Mesenchymal stem cell (in vitro differentiated cells and primary cell): ENCODE measurements at regions not wholly inside any gene's neighbourhood (a gene's known extent, or its start where the extent isn't known, plus 50 kb on each side); places are given as distances from the start of the nearest gene placed in this dataset.

Source experiments
- DNase-seq: peaks from one replicate; pipeline ENCODE4 v3.0.0-alpha.2; 2013
- H2AFZ ChIP-seq: one replicate; pipeline ENCODE4 v1.6.1; 2013; ENCODE audit warnings: low read depth, mild to moderate bottlenecking, control low read depth, inconsistent platforms, low read length, moderate library complexity
- H2AK5ac ChIP-seq: 2 replicates; pipeline ENCODE4 v1.6.1; 2013; ENCODE audit warnings: low read length, moderate library complexity, mild to moderate bottlenecking, inconsistent platforms; ENCODE audit not compliant: severe bottlenecking
- H2BK120ac ChIP-seq: one replicate; pipeline ENCODE4 v1.6.1; 2013; ENCODE audit warnings: low read depth, mild to moderate bottlenecking, inconsistent platforms, low read length, moderate library complexity
- H2BK12ac ChIP-seq, 2 experiments: one replicate each; pipeline ENCODE4 v1.6.1; 2013; ENCODE audit warnings: inconsistent platforms in 2 of 2, low read length in 2 of 2, mild to moderate bottlenecking in 2 of 2, moderate library complexity in 2 of 2, control low read depth in 1 of 2
- H2BK15ac ChIP-seq: one replicate; pipeline ENCODE4 v1.6.1; 2013; ENCODE audit warnings: mild to moderate bottlenecking, low read depth, inconsistent platforms; ENCODE audit not compliant: poor library complexity, severe bottlenecking
- H2BK5ac ChIP-seq: 2 replicates; pipeline ENCODE4 v1.6.1; 2013; ENCODE audit warnings: low read depth, mild to moderate bottlenecking, low read length, control low read depth, inconsistent platforms; ENCODE audit not compliant: poor library complexity, severe bottlenecking
- H3K14ac ChIP-seq, 2 experiments: one replicate each; pipeline ENCODE4 v1.6.1; 2013; ENCODE audit warnings: inconsistent platforms in 2 of 2, low read length in 2 of 2, control low read depth in 1 of 2, mild to moderate bottlenecking in 1 of 2, moderate library complexity in 1 of 2
- H3K18ac ChIP-seq, 2 experiments: one replicate each; pipeline ENCODE4 v1.6.1; 2013; ENCODE audit warnings: inconsistent platforms in 2 of 2, low read length in 2 of 2, control low read depth in 1 of 2, low read depth in 1 of 2, mild to moderate bottlenecking in 1 of 2
- H3K23ac ChIP-seq, 2 experiments: one replicate each; pipeline ENCODE4 v1.6.1; 2013; ENCODE audit warnings: inconsistent platforms in 2 of 2, low read length in 2 of 2, mild to moderate bottlenecking in 2 of 2, moderate library complexity in 2 of 2, control low read depth in 1 of 2
- H3K27ac ChIP-seq: 2 replicates; pipeline ENCODE4 v1.5.1; 2013; ENCODE audit warnings: mild to moderate bottlenecking, moderate library complexity, low read length, control low read depth, inconsistent platforms; ENCODE audit not compliant: poor library complexity, severe bottlenecking
- H3K27me3 ChIP-seq, 2 experiments: 2 replicates each; pipeline versions ENCODE4 v1.6.1 to v1.7.0; 2013; ENCODE audit warnings: low read length in 2 of 2, mild to moderate bottlenecking in 2 of 2, moderate library complexity in 2 of 2, control low read depth in 1 of 2, inconsistent platforms in 1 of 2; ENCODE audit not compliant: control insufficient read depth in 1 of 2, insufficient read depth in 1 of 2
- H3K36me3 ChIP-seq, 2 experiments: 2 replicates each; pipeline versions ENCODE4 v1.6.1 to v1.7.0; 2013; ENCODE audit warnings: low read length in 2 of 2, control low read depth in 1 of 2, inconsistent platforms in 1 of 2, low read depth in 1 of 2, mild to moderate bottlenecking in 1 of 2; ENCODE audit not compliant: insufficient read depth in 2 of 2, control insufficient read depth in 1 of 2
- H3K4ac ChIP-seq, 2 experiments: one replicate each; pipeline ENCODE4 v1.6.1; 2013; ENCODE audit warnings: inconsistent platforms in 2 of 2, low read length in 2 of 2, mild to moderate bottlenecking in 2 of 2, moderate library complexity in 2 of 2, control low read depth in 1 of 2, low read depth in 1 of 2
- H3K4me1 ChIP-seq: 2 replicates; pipeline ENCODE4 v1.6.1; 2013; ENCODE audit warnings: low read depth, low read length, control low read depth; ENCODE audit not compliant: control insufficient read depth, insufficient read depth
- H3K4me2 ChIP-seq: 2 replicates; pipeline ENCODE4 v1.6.1; 2013; ENCODE audit warnings: low read length, mild to moderate bottlenecking, inconsistent platforms; ENCODE audit not compliant: poor library complexity, severe bottlenecking
- H3K4me3 ChIP-seq, 2 experiments: 2 replicates each; pipeline versions ENCODE4 v1.5.1 to v1.7.0; 2013; ENCODE audit warnings: low read length in 2 of 2, mild to moderate bottlenecking in 2 of 2, control low read depth in 1 of 2, low read depth in 1 of 2; ENCODE audit not compliant: insufficient read depth in 1 of 2
- H3K79me1 ChIP-seq: replicated peaks from 2 replicates; pipeline ENCODE4 v1.6.1; 2013; ENCODE audit warnings: mild to moderate bottlenecking, control low read depth, low read length, inconsistent platforms; ENCODE audit not compliant: poor library complexity, severe bottlenecking
- H3K9ac ChIP-seq: 2 replicates; pipeline ENCODE4 v1.7.0; 2013; ENCODE audit warnings: mild to moderate bottlenecking, low read length, moderate library complexity
- H3K9me3 ChIP-seq: 2 replicates; pipeline ENCODE4 v1.7.0; 2013; ENCODE audit warnings: mild to moderate bottlenecking, low read length; ENCODE audit not compliant: control insufficient read depth
- H4K8ac ChIP-seq: one replicate; pipeline ENCODE4 v1.6.1; 2013; ENCODE audit warnings: inconsistent platforms, mild to moderate bottlenecking, low read length, moderate library complexity
- H4K91ac ChIP-seq: one replicate; pipeline ENCODE4 v1.6.1; 2013; ENCODE audit warnings: mild to moderate bottlenecking, low read length, inconsistent platforms
- WGBS: methylation state at CpG from one replicate; pipeline ENCODE4 v1.1.7; 2013; ENCODE audit warnings: mixed read lengths; 5-methylcytosine and 5-hydroxymethylcytosine counted together

DNA sequence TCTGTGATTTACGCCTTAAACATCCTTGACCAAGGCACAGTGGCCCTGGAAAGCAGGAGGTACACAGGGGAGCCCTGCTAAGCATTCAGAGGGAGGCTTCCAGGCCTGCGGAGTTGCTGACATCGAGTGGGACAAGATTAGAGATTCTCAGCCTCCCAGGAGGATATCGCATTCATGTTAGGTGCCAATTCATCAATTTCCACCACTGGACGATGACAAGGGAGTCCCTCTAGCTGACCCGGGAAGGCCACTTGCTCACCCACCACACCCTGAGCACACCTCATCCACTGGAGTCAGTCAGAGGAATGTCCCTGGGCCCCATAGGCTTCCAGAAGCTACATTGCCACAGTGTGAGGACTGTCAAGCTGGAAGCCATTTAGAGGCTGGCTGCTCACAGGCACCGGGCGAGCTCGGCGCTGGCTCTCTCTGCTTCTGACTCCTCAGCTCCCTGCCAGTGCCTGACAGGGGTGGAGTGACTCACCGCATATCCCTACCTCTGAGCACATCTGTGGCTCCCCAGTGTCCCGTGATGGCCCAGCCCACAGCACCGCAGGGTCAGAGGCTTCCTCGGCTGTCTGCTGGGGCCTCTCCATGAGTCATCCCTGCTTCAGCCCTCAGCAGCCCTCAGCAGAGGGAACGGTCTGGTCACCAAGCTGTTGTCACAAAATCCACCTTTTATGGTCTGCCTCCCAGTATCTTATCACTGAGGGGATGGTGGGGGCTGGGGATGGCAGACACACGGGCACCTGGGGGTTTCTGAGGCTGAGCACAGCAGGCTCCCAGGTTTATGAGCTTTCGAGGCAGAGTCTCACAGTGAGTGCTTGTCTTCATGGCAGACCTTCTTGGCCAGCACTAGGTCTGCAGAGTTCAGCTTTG lies 117.5 kb downstream of the ZNF608 start:
- Histone ChIP-seq H3K18ac (peak overlapping the region; percentile 96 to 99), H3K23ac (peak overlapping the region in 1 of 2 experiments; percentile 75), H3K14ac (peak overlapping the region in 1 of 2 experiments; percentile 19), H4K8ac (peak overlapping the region; percentile 54), H2BK12ac (peak overlapping the region; percentile 94 to 98), H4K91ac (peak overlapping the region; percentile 99), H3K4me3 (peak overlapping the region in 1 of 2 experiments; percentile 38), H2BK5ac (peak overlapping the region; percentile 68), H3K9ac (peak overlapping the region; percentile 62), H2AK5ac (peak overlapping the region; percentile 86), H3K27me3 (no peaks in the 10 kb centered on the region), H3K9me3 (no peaks in the 10 kb centered on the region), H3K79me1 (no peaks in the 10 kb centered on the region), H2BK120ac (peak overlapping the region; percentile 65), H2AFZ (no peak overlapping the region), H3K4me1 (peaks cover 22% of the 10 kb centered on the region), H2BK15ac (peak overlapping the region; percentile 77), H3K4me2 (no peak overlapping the region), H3K36me3 (peaks cover 0 to 3% of the 10 kb centered on the region in 2 experiments), H3K4ac (peak overlapping the region; percentile 92 to 93), H3K27ac (peak overlapping the region; percentile 90)
- DNase-seq = peak; percentile 99
- 10% methylated on average over 17 of the region's 17 CpGs for WGBS

DNA sequence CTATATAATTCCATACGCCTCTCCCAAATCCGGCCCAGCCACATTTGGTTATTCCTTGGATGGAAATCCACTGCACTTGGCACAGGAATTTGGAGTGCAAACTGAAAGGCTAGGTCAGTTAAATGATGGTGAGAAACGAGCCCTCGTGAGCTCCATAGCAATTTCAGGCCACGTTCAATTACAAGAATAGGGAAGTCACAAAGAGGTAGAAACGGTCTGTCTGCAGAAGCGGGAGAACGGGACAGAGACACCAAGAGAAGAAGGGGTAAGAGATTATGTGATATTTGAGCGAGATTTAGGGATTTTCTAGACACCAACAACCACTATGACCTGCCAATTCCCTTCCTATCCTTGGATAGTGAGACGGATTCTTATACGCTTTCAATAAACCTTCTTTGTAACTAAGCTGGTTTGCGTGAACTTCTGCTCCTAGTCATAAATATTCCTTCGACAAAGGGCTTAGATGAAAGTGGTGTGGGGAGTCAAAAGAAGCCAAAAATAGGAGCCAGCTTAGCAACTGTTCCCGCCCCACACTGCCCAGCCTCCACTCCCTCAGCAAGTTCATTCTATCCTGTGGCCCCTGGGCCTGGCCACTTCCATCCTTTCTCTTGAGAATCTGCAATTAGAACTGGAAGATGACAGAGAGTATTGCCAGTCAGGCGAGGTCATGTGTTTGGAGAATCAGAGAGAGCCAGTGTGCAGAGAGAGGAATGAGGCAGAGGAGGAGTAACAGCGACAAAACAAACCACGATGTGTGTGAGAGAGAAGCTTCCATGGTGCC lies 118.4 kb downstream of the ZNF608 start:
- no peaks in the 10 kb centered on the region for H3K9me3 ChIP-seq
- peaks cover 23% of the 10 kb centered on the region for H3K4me1 ChIP-seq
- no peaks in the 10 kb centered on the region for H3K27me3 ChIP-seq
- WGBS = 66% methylated on average over 14 of the region's 17 CpGs
- H3K4me3 ChIP-seq = peak overlapping the region in 1 of 2 experiments; percentile 38
- peak overlapping the region; percentile 54 for H4K8ac ChIP-seq
- H3K4ac ChIP-seq = peak overlapping the region; percentile 92 to 93
- peak overlapping the region; percentile 94 to 98 for H2BK12ac ChIP-seq
- H4K91ac ChIP-seq = peak overlapping the region; percentile 99
- H3K23ac ChIP-seq = no peak overlapping the region
- H3K18ac ChIP-seq = peak overlapping the region; percentile 96 to 99
- H3K36me3 ChIP-seq = no peaks in the 10 kb centered on the region
- no peak overlapping the region for H2BK15ac ChIP-seq
- H3K4me2 ChIP-seq = no peak overlapping the region
- peak; percentile 55 for DNase-seq
- H3K27ac ChIP-seq = peak overlapping the region; percentile 90
- H2BK5ac ChIP-seq = peak overlapping the region; percentile 68
- no peaks in the 10 kb centered on the region for H3K79me1 ChIP-seq
- H2AFZ ChIP-seq = no peak overlapping the region
- no peak overlapping the region for H2BK120ac ChIP-seq
- peak overlapping the region; percentile 62 for H3K9ac ChIP-seq
- H3K14ac ChIP-seq = peak overlapping the region in 1 of 2 experiments; percentile 19
- H2AK5ac ChIP-seq = peak overlapping the region; percentile 86

DNA sequence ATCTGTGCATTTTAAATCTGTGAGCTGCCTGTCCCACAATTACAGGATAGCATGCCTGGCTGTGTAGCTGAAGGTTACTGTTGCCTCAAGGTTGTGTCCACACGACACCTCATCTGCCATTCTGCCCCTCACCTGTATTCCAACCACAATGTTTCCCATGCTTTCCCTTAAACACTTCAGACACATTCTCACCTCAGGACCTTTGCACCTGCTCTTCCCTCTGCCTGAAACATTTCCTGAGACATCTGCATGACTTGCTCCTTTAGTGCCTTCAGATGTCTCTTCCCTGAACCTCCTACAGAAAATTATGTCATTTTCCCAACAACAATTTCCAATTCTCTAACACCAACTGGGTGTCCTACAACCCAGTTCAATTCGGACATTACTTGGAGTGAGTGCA lies 120.4 kb downstream of the ZNF608 start:
- Histone ChIP-seq H3K4ac (no peak overlapping the region), H3K9me3 (no peaks in the 10 kb centered on the region), H2BK12ac (peak overlapping the region in 1 of 2 experiments; percentile 73), H3K27me3 (no peaks in the 10 kb centered on the region), H2AFZ (no peak overlapping the region), H2BK120ac (no peak overlapping the region), H2BK5ac (no peak overlapping the region), H3K27ac (no peak overlapping the region), H3K18ac (no peak overlapping the region), H2BK15ac (no peak overlapping the region), H3K9ac (no peak overlapping the region), H4K91ac (no peak overlapping the region), H3K4me3 (no peak overlapping the region), H3K79me1 (no peaks in the 10 kb centered on the region), H3K4me1 (peaks cover 21% of the 10 kb centered on the region), H3K14ac (no peak overlapping the region), H3K23ac (no peak overlapping the region), H2AK5ac (peak overlapping the region; percentile 21), H3K4me2 (no peak overlapping the region), H4K8ac (no peak overlapping the region), H3K36me3 (no peaks in the 10 kb centered on the region)
- WGBS = 97% methylated on average over 2 of the region's 2 CpGs
- no peak for DNase-seq

DNA sequence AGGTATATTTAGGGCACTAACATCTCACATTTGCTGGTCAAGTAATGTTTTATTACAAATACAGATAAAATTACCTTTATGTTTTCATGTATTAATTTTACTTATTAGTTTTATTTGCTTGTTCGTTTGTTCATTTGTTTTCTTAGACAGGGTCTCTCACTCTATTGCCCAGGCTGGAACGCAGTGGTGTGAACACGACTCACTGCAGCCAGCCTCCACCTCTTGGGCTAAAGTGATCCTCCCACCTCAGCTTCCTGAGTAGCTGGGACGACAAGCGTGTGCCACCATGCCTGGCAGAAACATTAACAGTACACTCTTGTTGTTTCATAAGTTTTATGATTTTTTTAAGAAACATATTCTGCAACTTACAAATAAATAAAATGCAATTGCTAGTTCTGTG lies 123.2 kb downstream of the ZNF608 start:
- Histone ChIP-seq H2AK5ac (no peak overlapping the region), H3K23ac (no peak overlapping the region), H2AFZ (no peak overlapping the region), H3K4ac (no peak overlapping the region), H2BK15ac (no peak overlapping the region), H3K27me3 (no peaks in the 10 kb centered on the region), H3K4me3 (no peak overlapping the region), H2BK12ac (no peak overlapping the region), H3K79me1 (no peaks in the 10 kb centered on the region), H2BK5ac (no peak overlapping the region), H3K4me1 (peaks cover 3% of the 10 kb centered on the region), H3K18ac (no peak overlapping the region), H3K27ac (no peak overlapping the region), H3K4me2 (no peak overlapping the region), H3K9ac (no peak overlapping the region), H3K14ac (no peak overlapping the region), H3K9me3 (no peaks in the 10 kb centered on the region), H4K91ac (no peak overlapping the region), H2BK120ac (no peak overlapping the region), H3K36me3 (no peaks in the 10 kb centered on the region), H4K8ac (no peak overlapping the region)
- WGBS = 74% methylated on average over 3 of the region's 5 CpGs
- DNase-seq = no peak
